GM18858 (cell line): ENCODE measurements at regions not wholly inside any gene's neighbourhood (a gene's known extent, or its start where the extent isn't known, plus 50 kb on each side); places are given as distances from the start of the nearest gene placed in this dataset.
A peak's percentile ranks its signal among the peaks of the same experiment; 100 is the strongest.

Experiments used
- ATAC-seq: cut with Tn5 transposase; IDR thresholded peaks from one replicate; pipeline ENCODE4 v1.9.1; 2021; ENCODE audit not compliant: unreplicated experiment

DNA sequence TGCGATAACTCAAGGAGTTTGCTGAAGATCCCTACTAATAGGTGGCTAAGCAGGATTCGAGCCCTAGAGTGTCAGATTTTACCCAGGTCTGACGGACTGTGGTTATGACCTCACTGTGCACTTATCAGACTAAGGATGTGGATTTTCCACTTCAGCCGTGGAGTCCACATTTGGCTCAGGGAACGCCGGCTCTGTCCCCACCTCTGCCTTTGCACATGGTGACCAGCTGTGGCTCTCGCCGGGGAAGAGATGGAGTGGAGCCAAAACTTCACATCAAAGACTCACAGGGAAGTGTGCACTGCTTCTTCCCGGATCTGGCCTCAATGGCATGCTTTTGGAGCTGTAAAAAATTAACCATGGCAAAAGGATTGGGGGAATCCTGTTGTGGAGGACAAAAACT is 249.3 kb upstream of the APCDD1 start:
- no peak for ATAC-seq

DNA sequence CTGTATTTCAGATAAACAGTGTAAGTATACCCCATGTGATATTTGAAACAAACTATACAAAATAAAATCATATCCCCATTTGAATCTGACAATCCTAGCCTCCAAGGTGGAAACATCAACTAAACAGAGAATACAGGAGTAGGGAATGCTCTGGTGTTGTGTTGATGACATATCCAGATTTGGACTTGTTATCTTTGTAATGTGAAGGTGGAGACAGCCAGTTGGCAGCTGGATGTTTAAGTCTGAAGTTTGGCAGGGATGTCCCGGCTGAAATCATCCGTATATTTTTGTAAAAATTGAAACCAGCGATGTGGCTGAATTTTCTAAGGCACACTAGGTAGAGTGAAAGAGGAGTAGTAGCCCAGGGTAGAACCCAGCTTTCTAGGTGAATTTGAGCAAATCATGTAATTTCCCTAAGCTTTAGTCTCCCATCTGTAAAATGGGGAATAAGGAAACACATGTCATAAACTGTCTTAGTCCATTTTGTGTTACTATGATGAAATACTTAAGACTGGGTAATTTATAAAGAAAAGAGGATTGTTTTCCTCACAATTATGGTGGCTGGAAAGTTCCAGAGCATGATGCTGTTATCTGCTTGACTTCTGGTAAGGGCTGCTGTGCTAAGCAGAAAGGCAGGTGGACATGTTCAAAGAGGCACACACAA is 246.6 kb upstream of the APCDD1 start:
- no peak for ATAC-seq

DNA sequence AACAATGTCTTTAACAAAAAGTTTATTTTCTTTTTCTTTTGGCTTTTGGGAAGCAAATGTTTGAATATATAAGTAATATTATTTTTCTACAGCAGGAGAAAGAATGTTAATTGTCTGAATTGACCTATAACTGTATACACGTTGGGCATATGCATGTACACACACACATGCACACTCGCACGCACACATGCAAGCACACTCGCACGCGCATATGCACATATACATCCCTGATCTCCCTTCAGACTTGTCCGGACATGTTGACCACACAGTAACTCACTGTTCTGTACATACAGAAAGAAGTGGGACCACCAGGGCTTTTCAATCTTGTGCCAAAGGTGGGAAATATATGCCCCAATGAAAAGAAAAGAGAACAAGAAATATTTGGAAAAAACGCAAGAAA is 245.1 kb upstream of the APCDD1 start:
- ATAC-seq: no peak

DNA sequence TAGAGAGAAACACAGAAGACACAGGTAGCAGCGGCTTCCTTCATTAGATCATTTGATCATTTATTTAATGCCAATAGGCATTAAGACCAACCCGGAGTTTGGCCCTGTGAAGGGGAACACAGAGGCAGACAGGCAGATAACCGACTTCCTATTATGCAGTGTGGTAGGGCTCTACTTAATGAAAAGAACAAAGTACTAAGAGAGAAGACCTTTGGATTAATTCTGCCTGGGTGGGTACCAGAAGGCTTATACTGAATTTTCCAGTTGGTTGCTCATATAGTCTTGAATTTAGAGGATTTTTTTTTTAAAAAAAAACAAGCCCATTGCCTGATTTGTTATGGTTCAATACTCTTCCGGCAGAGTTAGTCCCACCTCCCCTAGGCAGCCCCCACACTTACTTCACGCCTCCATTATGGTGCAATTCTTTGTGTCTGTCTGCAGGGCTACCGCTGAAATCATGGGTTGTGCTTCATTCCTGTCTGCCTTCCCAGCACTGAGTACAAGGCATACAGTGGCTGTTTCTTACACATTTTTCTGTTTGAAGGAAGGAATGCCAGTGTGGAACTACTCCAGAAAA is 244.3 kb upstream of the APCDD1 start:
- ATAC-seq: no peak

DNA sequence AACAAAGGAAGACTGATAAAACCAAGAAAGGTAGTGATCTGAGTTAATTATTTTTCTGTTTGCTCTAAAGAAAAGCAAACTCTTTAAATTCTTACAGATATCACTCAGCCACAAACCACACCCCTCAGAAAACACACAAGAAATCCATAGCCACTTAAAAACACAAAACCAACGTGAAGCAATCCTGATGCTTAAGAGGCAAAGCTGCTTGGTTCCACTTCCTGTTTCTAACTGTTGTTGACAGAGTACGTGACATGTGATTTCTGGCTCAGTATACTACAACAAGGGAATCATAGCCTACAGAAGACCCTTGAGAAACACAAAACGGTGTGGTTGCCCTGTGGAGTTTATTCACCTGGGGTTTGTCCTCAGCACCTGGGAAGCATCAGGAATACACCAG is 240.9 kb upstream of the APCDD1 start:
- peak; percentile 92 for ATAC-seq

DNA sequence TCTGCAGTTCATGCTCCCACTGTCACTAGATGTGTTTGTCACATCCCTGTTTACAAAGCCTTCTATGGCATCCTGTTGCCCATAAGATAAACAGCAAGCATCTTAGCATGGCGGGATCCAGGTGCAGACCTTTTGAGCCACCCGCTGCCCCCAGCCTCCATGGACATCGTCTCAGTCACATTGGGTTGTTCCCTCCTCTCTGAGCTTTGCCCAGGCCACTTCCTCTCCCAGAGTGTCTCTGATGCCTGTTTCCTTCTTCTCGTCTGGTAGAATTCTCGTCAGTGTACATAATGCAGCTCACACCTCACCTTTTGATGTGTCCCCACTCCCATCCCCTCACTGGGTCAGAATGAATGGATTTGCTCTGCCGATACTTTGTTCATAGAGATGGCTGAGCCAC is 239.0 kb upstream of the APCDD1 start:
- ATAC-seq: no peak

DNA sequence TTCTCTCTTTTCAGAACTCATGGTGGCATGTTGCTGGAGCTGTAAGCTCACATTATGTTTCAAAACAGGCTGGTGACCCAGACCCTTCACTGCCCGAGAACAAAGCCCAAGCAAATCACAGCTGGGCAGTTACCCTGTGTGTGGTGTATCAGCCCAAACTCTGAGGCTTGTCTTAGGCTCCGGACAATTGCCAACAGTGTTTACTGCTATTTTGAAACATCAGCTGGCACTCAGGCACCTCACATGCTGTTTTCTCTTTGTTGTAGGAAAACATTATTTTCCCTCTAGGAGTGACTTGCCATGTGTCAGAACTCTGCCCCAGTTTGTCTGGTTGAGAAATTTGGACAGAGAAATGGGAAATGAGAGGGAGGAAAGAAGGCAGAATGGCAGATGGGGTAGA is 237.6 kb upstream of the APCDD1 start:
- no peak for ATAC-seq

DNA sequence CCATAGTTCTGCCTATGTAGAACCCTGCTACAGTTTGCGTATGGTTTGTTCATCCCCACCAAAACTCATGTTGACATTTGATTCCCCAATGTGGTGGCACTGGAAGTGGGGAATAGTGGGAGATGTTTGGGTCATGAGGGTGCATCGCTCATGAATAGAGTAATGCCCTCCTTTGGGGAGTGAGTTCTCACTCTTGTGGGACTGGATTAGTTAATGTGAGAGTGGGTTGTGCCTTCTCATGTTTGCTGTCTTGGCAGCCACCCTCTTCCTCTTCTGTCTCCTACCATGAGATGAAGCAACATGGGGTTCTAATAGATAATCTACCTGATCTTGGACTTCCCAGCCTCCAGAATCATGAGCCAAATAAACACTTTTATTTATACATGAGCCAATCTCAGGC is 237.2 kb upstream of the APCDD1 start:
- ATAC-seq: no peak

DNA sequence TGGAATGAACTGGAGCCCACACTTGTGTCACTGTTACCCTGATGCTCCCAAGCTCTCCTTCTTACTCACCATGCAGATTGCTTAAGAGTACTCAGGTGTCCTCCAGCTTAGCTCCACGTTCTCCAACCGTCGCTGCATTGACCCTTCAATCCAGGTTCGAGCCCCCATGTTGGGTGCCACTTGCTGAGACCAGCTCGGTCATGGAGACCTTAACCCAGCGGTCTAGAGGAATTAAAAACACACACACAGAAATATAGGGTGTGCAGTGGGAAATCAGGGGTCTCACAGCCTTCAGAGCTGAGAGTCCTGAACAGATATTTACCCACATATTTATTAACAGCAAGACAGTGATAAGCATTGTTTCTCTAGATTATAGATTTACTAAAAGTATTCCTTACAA is 229.1 kb upstream of the APCDD1 start:
- no peak for ATAC-seq

DNA sequence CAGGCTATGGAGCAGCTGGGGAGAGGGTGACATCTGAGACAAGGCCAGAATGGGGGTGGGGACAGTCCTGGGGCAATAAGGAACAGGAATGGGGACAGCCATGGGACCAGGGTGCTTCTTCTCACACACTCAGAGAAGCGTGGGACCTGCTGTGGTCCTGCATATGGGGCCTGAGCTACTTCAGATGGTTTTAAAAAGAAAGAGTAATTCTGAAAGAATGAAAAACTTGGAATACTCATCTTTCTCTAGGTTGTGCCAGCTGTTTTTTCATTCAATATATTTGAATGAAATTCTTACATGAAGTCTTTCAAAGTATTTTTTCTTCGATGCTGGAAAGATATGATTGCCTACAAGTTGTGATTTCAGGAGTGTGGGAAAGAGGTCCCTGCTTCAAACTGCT is 227.5 kb upstream of the APCDD1 start:
- no peak for ATAC-seq

DNA sequence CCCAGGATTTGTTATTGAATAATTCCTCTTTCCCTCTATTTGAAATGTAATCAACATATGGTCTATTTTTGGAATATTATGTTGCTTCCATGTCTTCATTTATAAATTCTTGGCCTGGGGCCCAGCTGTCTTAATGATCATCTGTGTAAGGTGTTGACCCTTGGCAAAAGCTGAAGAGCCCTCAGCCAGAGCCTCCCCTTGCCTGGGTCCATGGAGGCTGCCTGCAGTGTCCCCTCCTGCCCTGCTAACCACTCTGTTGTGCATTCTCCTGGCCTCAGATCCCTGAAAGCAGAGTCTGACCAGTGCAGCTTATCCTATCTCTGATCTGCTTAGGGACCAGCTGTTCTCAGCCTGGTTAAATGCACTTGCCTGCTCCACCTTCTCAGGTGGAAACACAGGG is 226.1 kb upstream of the APCDD1 start:
- ATAC-seq: no peak

DNA sequence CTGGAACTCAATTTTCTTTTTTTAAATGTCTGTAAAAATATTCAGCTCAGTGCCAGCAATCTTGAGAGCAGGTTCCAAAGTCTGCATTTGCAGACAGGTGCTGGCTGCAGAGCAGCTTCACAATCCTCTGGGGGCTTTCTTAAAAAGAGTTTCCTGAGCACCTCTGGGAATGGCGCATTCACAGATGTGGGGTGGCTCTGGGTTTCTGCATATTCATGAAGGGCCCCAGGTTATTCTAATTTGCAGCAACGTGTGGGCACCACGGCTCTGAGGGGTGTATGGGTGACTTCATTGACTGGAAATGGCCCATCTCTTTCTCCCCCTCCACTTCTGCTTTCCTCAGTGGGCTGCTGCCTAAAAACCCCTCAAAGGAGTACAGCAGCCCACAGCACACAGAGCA is 225.0 kb upstream of the APCDD1 start:
- no peak for ATAC-seq

DNA sequence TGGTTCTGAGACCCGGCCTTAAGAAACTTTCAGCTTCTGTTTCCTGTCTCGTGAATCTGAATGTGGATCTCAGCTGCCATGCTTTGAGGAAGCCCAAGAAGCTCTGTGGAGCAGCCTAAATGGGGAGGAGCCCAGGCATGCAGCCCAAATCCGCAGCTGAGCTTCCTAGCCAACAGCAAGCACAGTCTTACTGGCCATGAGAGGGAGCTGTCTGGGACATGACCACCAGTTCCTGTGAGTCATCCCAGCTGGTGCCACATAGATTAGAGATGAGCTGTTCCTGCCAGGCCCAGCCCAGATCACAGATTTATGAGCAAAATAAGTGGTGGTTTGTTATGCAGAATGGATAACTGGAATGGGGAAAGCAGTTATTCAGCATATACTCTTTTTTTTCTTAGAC is 224.4 kb upstream of the APCDD1 start:
- ATAC-seq: no peak

DNA sequence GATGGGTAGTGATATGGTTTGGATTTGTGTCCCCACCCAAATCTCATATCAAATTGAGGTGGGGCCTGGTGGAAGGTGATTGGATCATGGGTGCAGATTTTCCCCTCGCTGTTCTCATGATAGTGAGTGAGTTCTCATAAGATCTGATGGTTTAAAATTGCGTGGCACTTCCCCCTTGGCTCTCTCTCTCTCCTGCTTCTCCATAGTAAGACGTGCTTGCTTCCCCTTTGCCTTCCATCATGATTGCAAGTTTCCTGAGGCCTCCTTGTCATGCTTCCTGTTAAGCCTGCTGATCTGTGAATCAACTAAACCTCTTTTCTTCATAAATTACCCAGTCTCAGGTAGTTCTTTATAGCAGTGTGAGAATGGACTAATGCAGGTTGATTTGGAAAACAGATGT is 223.2 kb upstream of the APCDD1 start:
- ATAC-seq: no peak

DNA sequence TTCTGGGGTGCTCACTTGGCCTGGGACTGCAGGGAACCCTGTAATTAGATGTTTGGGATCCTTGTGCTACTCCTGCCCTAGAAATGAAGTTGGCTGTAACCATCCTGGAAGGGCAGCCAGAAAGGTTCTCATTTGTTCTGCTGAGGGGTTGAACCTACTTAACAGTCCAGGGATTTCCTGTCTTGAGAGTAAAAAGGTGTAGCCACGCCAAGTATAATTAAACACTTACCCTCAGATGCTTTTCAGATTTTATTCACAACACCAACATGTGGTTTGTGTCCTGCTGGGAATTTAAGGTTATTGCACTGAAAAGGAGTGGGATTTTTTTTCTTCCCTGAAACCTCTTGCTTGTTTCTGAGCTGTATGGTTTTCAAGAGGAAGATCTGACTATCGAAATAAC is 222.4 kb upstream of the APCDD1 start:
- ATAC-seq: no peak

DNA sequence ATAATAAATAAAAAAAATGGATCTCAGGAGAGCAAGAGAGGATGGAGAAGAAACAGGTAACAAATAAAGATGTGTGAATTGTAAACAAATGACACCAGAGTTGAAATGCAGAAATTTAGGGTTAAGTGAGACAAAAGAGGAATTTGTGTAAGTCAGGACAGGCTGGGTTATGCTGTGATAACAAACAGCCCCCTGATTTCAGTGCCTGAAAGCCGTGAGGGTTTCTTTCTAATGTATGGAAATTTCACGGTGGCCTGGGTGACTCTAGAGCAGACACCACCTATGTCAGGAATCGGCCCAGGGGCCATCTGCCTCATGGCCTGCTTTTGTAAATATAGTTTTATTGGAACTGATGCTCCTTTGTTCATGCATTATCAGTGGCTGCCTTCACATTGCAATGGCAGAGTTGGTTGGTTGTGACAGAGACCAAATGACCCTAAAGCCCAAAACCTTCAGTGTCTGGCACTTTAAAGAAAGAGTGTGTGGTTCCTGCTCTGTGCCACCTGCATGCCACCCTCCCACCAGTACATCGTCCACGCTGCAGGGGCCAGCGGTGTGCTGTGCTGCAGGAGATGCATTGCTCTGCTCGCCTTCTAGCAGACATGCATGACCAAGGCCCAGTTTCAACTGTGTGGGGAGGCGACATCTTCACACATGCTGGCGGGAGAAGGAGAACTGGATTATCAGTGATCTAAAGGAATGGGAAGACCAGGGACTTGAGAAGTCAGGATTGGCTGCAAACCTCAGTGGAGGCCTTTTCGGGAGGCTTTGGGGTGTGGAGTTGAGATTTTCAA is 221.2 kb upstream of the APCDD1 start:
- no peak for ATAC-seq

DNA sequence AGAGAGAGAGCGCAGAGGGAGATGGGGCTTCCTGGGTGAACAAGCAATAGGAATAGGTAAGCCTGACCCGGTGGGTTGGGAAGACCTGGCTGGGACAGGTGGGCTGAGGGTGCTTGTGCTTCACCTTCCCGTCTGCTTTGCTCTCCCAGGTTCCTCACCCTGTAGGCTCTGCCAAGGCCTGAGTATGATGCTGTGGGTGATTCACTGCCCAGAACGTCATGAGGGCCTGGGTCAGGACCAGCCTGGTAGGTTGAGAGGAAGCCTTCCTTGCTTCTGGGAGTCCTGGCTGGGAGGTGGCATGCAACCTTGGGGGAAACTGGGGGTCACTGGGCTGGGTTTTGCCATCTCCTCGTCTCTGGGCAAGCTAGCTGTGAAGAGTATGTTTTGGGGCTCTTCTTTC is 220.2 kb upstream of the APCDD1 start:
- ATAC-seq: no peak

DNA sequence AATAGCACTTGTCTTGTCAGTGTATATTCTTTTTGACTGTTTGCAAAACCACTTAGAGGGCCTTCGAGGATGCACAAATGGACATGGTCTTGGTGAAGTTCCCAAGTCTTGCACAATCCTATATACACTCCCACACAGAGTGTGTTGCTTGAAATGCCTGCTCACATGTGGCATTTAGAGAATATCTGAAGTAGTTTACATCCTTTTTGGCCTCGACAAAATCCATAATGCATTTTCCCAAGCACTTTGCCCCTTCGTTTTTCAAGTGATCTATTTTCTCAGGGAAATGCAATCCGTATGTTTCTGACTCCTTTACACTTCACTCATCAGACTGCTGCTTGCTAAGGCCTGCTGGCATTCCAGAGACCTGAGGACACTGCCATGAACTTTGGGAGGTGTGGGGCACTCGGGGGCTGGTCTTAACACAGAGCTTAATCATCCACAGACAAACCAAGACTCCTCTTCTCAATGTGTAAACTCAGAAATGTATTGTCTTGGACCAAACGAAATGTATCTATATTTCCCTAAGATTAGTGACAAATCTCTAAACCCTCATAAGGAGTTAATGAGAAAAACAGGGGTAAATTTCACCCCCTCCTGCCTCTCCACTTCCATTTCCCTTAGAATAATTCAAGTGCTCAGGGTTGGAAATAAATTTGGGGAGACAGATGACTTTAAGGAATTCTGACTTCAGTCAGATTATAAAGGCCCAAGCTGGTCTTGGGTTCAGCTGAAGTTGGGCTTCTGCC is 219.3 kb upstream of the APCDD1 start:
- no peak for ATAC-seq

DNA sequence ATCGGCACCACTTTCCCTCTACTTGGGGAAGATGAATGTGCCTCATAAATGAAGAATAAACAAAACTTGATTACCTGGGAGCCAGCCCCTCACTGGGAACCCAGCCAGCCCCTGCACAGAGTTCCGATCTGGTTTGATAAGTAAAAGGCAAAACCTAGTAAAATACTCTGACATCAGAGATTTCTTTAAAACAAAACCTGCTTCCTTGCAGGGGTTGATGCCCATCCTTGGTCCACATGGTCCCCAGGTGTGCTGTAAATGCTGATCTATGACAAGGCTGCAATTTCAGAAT is 218.8 kb upstream of the APCDD1 start:
- no peak for ATAC-seq

DNA sequence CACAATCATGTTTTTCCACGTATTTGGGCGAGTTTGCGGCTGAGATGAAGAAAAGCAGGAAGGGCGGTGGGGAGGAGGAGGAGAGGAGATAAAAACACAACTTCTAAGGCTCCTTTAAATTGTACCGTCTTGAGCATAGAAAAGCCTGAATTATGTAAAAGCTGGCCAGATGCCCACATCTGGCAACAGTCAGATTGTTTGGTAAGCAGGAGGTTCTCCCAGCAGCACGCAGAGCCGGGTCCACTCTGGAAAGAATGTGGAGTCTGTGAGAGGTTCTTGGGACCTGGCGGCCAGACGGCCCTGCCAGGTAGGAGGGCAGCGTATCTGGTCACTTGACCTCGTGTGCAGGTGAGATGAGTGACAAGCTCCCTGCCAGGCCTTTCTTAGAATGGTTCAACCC is 215.3 kb upstream of the APCDD1 start:
- no peak for ATAC-seq

DNA sequence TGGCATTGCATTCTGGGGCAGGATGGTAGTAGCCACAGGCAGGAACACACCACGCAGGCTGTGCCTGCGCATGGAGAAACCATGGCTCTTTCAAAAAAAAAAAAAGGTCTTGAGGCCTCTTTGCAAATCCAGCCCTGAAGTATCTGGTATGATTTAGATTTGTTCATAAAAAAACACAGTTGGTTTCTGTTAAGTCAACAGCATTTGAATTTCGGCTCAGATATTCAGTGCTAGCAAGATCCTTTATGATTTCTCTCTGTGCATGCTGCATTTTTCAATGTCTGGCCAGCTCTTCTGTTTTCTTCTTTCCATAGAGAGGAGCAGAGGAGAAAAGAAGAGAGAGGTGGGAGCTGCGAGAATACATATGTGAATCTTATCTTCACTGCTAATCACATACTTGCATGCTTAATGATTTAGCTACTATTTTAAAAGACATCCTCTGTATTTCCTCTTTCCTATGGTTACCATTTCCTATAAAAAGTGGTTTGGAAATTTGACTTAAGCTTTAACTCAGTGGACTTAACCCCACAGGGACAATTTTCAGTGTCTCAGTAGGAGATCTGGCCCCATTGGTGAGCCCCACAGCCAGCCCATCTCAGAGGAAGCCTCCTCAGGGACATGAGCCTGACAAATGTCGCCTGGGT is 214.3 kb upstream of the APCDD1 start:
- ATAC-seq: no peak

DNA sequence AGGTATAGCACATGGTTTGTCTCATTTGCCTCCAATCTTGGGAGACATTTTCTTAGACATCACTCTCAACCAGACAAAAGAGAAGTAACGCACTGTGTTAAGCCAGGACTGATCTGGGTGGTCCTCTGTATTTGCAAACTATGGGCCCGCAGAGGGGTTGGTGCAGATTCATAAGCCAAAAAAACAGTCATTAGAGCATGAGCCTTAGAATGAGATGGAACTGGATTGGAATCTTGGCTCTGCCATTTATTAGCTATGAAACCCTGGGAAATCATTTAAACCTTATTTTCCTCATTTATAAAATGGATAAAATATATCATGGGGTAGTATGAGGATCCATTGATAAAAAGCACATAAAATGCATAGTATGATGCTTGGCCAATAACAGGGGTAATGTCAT is 213.5 kb upstream of the APCDD1 start:
- no peak for ATAC-seq
